ENCODE measurements at regions not wholly inside any gene's neighbourhood (a gene's known extent, or its start where the extent isn't known, plus 50 kb on each side); places are given as distances from the start of the nearest gene placed in this dataset.

- peak; percentile 10 for FAIRE-seq
Measured at GRCh38 chr21:41560661-41561158, 52.8 kb upstream of the TMPRSS2 start.

- FAIRE-seq, result no peak
Measured at GRCh38 chr21:41559658-41560631, 52.0 kb upstream of the TMPRSS2 start.

- no peak for FAIRE-seq
Measured at GRCh38 chr21:41558842-41559241, 50.9 kb upstream of the TMPRSS2 start.

GRCh38 chr21:41557884-41558283 lies 49.9 kb upstream of the TMPRSS2 start:
- FAIRE-seq, result no peak

Data from colon (tissue), 2 donors.